Stimulated activated CD4-positive, alpha-beta T cell treated with anti-CD3 and anti-CD28 coated beads, TNF-alpha, amount 100 ng/mL, for 4 hours (primary cell): ENCODE measurements at regions not wholly inside any gene's neighbourhood (a gene's known extent, or its start where the extent isn't known, plus 50 kb on each side); places are given as distances from the start of the nearest gene placed in this dataset.

ENCODE experiments used
- DNase-seq, 3 experiments: peaks; one replicate each; pipeline ENCODE4 v3.0.0-alpha.2; 2020; ENCODE audit warnings: low read depth in 3 of 3

DNA sequence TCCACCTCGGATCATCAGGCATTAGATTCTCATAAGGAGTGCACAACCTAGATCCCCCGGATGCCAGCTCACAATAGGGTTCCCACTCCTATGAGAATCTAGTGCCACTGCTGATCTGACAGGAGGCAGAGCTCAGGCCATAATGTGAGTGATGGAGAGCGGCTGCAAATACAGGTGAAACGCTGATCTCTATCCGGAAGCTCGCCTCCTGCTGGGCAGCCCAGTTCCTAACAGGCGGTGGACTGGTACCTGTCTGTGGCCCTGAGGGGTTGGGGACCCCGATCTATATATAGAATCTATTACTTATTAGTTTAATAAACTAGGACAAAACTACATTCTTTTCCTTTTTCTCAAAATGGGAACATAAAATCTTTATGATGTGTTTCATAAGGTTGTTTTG is 741.9 kb downstream of the RFPL4B start:
- DNase-seq, result no peak

GRCh38 chr6:113092795-113093194 is 745.7 kb downstream of the RFPL4B start:
- DNase-seq, result no peak

GRCh38 chr6:113094779-113095178 is 747.6 kb downstream of the RFPL4B start:
- DNase-seq, result no peak

GRCh38 chr6:113095841-113096240 is 748.7 kb downstream of the RFPL4B start:
- no peak for DNase-seq

DNA sequence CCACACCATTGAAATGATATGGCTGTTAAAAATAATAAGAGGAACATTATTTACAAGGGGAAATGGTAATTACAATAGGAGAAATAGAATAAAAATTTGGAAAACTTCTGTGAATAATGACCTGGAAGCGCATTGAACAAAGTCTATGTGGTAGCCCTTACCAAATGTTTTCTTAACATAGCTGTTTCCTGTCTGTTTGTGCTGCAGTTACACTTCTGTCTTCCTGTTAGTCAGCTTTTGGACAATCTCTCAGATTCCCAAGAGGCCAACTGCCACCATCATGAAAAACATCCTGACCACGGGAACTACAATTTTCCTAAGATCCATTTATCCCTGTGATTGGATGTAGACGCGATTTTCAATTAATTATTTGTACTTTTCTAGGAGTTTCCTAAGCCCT is 754.4 kb upstream of the MARCKS start:
- DNase-seq, result no peak

- DNase-seq, result no peak
Observed at GRCh38 chr6:113103634-113104361, 753.3 kb upstream of the MARCKS start.

- DNase-seq, result no peak
Observed at GRCh38 chr6:113104541-113104940, 752.6 kb upstream of the MARCKS start.

- no peak for DNase-seq
Observed at GRCh38 chr6:113104951-113105350, 752.2 kb upstream of the MARCKS start.

GRCh38 chr6:113110211-113110610 is 746.9 kb upstream of the MARCKS start:
- DNase-seq, result no peak

DNA sequence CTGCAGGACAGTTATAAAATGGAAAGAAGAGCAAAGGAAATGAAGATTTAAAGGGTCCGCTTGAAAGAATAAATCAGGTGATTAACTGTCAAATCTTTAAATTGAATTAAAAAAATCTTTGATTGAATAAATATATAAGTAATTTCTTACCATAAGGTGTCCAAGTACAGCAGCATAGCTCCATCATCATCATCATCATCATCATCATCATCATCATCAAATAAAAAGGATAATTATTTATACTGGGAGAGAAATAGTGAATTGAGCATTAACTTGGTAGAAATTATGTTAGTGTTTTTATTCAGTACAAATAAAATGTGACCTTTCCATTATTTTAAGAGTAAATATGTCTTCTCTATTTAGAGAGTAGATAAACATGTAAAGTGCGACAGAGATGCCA is 745.6 kb upstream of the MARCKS start:
- no peak for DNase-seq

GRCh38 chr6:113112086-113112485 is 745.1 kb upstream of the MARCKS start:
- DNase-seq, result no peak

GRCh38 chr6:113115196-113115595 is 741.9 kb upstream of the MARCKS start:
- no peak for DNase-seq

DNA sequence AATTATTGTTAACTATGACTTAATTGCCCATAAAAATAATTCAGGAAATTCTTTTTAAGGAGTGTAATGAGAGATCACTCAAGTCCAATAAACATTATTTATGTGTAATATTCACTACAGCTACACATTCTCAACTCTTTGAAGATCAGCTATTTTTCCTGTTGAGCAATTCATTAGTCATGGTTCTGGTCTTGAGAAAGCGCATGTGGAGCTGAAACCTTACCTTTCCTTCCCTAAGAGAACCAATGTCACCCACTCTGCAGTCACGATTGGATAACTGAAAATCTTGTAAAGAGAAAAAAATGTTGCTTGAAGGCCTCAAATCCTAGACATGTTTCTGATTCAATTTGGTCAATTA is 736.9 kb upstream of the MARCKS start:
- no peak for DNase-seq

- no peak for DNase-seq
Observed at GRCh38 chr6:113120582-113121285, 736.4 kb upstream of the MARCKS start.

DNA sequence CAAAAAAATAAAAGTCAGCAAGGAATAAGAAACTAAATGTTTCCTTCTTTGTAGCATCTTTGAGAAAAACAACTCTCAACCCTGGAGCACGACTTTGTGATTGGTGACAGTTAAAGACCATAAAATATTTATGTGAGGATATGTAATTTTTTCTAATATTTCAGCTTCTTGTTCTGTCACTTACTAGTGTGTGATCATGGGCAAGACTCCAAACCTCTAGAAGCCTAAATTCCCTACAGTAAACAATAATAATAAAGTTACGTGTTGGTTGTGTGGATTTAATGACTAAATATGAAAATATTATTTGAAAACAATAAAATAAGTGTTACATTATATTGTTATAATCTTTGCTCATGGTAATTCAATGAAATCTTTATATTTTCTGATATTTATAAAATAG is 735.6 kb upstream of the MARCKS start:
- DNase-seq, result no peak

- DNase-seq, result no peak
Observed at GRCh38 chr6:113122060-113122459, 735.1 kb upstream of the MARCKS start.

DNA sequence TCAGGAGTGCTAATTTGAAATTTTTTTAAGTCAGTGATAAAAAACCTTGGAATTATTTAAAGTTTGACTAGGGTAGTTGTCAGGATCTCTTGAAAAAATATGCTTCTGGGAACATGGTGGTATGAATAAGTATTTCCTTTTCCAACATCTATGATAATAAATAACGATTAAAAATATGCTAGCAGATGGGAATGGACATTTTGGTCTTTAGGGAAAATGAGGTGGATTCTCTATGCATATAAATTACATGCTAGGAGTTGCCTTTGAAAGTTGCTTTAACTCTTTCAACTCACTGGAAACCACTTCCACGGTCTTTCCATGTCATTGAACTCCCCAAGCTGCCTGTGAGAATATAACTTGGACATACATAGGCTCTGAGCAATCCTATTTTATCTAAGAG is 731.5 kb upstream of the MARCKS start:
- DNase-seq, result no peak

DNA sequence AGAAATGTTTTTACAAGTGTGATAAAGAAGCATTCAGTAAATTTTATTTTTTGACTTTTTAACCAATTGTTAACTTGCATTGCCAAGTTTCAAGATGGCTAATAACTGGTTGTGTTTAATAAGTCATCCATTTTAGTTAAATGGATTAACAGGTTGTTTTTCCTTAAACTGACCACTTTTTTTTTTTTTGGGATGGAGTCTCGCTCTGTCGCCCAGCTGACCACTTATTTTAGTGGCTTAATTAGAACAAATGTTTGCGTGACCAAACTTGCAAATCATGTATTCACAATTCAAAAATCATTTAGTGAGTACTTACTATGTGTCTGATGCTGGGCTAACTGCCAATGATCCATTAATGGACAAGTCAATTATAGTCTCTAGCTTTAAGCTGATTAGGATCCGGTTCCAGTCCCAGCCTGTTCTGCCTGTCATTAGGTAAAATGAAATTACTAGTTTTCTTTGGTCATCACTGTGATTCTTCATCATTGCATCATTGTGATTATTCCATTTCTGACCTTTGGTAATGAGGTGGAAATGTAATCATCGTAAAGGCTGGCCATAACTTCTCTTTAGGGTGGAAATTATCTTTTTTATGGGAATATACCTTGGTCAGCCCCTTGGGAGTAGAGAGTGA is 729.2 kb upstream of the MARCKS start:
- DNase-seq, result no peak

DNA sequence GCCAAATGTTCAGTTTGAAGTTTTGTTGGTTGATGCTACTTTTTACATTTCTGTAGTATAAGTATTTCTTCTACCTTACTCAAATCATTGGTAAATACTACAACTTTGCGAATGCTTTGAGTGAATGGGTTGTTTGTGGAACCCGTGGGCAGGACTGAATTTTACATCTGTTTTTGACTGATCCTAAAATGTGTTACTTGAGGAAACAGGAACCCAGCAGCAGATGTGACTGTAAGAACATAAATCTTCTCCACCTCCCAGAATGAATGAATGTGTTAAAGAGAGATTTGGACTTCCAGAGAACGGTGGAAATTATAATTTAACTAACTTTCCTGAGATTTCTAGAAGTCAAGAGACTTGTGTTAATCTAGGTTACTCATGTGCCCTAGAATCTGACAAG is 728.5 kb upstream of the MARCKS start:
- no peak for DNase-seq

- DNase-seq, result no peak
Observed at GRCh38 chr6:113129991-113130390, 727.2 kb upstream of the MARCKS start.

GRCh38 chr6:113137426-113137825 is 719.7 kb upstream of the MARCKS start:
- DNase-seq, result no peak

DNA sequence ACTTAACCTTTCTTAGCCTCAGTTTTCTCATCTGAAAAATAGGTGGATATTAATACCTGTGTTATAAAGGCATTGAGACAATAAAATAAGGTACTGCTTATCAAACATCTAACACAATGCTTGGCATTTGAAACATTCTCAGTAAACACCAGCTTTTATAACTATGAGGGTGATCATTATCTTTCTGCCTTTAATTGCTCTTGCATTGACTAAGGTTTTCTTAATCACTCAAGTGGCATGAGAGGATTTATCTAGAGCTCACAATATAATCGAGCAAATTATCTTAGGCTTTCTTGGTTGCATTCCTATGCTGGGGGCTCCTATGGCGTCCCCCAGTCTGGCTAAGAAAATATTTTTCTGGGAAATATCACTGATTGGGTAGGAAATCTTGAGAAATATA is 716.4 kb upstream of the MARCKS start:
- DNase-seq, result no peak

DNA sequence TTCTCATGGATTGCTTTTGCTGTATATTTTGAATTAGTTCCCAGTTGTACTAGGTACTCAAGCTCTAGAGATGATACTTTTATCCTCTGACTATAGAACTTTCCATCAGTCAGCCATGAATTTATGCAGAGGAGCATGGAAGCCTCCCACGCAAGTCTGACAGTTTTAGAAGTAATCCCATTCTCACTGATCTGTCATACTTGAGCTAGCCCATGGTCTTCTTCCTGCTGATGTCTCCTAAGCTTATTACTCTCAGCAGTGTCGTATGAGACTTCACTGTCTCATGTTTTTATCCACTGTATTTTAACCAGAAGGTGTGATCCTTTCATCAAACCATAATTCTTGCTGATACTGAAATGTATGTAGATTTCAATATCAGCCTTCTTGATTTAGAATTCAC is 715.2 kb upstream of the MARCKS start:
- DNase-seq, result no peak
